Nephron progenitor cell (in vitro differentiated cells): ENCODE measurements at regions not wholly inside any gene's neighbourhood (a gene's known extent, or its start where the extent isn't known, plus 50 kb on each side); places are given as distances from the start of the nearest gene placed in this dataset.
"Not testable (repeated sequence)": the region's sequence is repeated elsewhere in the genome, so short reads cannot be mapped to it uniquely, and the experiment has no call there.

Experiments used
- DNase-seq: peaks from one replicate; pipeline ENCODE4 v3.0.0; 2021
- H3K27ac Mint-ChIP-seq: 2 replicates; pipeline ENCODE4 v1.8.0; 2021; ENCODE audit warnings: mild to moderate bottlenecking, moderate library complexity, mixed read lengths
- H3K27me3 Mint-ChIP-seq: 2 replicates; pipeline ENCODE4 v1.8.0; 2021; ENCODE audit warnings: mild to moderate bottlenecking, low read depth, mixed read lengths; ENCODE audit not compliant: poor library complexity
- H3K36me3 Mint-ChIP-seq: 2 replicates; pipeline ENCODE4 v1.8.0; 2021; ENCODE audit warnings: low read depth, mixed read lengths
- H3K4me1 Mint-ChIP-seq: 2 replicates; pipeline ENCODE4 v1.8.0; 2021; ENCODE audit warnings: mixed read lengths
- H3K4me3 Mint-ChIP-seq: 2 replicates; pipeline ENCODE4 v1.8.0; 2021; ENCODE audit warnings: mild to moderate bottlenecking, moderate library complexity, mixed read lengths
- H3K9me3 Mint-ChIP-seq: 2 replicates; pipeline ENCODE4 v1.8.0; 2021; ENCODE audit warnings: mild to moderate bottlenecking, moderate library complexity, mixed read lengths
- TF ChIP-seq, protein P1 (sequence below): fragments of 200-600 bp; sonication (generic); IDR thresholded peaks from 2 replicates; pipeline ENCODE4 v1.5.0; 2021; ENCODE audit warnings: antibody characterized with exemption

DNA sequence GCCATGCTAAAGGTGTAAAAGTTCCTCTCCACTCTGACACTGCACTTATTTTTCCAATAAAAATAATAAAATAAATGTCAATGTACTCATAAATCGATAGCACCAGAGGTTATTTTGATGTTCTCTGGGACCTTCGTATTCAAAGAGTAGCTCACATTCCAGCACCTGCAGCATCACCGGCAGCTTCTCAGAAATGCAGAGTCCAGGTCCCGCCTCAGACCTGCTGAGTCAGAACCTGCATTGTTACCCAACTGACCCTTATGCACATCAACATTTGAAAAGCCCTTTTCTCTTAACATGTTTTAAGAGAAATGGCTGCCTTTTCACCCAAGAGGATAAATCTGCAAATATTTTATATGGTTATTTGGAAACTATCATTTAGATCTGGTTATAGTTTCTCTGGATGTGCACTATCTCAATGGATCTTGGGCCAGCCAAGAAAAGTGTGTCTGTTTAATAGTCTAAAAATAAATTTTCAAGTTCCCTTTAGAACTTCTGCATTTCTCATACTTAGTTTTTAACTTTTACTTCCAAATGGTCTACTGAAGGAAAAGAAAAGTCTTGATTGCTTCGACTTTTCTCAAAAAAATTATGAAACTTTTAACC lies 216.2 kb upstream of the PRDM1 start:
- H3K4me1 Mint-ChIP-seq, result peaks cover 1% of the 10 kb centered on the region
- H3K36me3 Mint-ChIP-seq, result no peaks in the 10 kb centered on the region
- TF ChIP-seq, protein P1, sequence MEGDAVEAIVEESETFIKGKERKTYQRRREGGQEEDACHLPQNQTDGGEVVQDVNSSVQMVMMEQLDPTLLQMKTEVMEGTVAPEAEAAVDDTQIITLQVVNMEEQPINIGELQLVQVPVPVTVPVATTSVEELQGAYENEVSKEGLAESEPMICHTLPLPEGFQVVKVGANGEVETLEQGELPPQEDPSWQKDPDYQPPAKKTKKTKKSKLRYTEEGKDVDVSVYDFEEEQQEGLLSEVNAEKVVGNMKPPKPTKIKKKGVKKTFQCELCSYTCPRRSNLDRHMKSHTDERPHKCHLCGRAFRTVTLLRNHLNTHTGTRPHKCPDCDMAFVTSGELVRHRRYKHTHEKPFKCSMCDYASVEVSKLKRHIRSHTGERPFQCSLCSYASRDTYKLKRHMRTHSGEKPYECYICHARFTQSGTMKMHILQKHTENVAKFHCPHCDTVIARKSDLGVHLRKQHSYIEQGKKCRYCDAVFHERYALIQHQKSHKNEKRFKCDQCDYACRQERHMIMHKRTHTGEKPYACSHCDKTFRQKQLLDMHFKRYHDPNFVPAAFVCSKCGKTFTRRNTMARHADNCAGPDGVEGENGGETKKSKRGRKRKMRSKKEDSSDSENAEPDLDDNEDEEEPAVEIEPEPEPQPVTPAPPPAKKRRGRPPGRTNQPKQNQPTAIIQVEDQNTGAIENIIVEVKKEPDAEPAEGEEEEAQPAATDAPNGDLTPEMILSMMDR, result no peak
- no peaks in the 10 kb centered on the region for H3K9me3 Mint-ChIP-seq
- no peak for DNase-seq
- H3K27me3 Mint-ChIP-seq, result no peaks in the 10 kb centered on the region
- H3K27ac Mint-ChIP-seq, result no peak overlapping the region
- no peak overlapping the region for H3K4me3 Mint-ChIP-seq

DNA sequence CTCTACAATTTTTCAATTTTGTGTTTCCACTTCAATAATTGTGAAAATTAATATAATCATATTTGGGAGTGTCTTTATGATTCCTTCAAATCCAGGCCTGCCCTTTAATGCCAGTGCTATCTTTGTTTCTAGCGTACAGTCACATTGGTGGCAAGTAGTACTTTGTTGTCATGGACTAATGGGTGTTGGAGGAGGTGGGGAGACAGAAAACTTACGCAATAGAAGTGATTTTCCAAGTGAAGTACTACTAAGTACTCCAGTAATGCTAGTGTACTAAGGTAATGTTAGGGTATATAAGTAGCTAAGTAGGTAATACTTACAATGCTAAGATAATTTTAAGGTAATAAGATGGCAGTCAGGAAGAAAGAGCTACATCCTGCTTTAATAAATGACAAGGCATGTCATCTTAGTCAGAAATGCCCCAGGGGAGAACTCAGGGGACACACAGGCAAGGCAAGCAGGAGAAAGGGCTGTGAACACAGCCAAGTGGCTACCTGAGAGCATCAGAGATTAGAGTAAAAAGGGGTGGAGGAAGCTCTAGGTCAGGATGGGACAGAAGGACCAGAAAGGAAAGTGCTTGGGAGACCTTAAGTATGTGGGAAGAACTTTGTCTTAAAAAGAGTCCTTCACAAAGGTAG lies 217.2 kb upstream of the PRDM1 start:
- Mint-ChIP-seq H3K27ac (no peak overlapping the region), H3K4me1 (no peaks in the 10 kb centered on the region), H3K4me3 (no peak overlapping the region), H3K9me3 (no peaks in the 10 kb centered on the region), H3K36me3 (no peaks in the 10 kb centered on the region), H3K27me3 (no peaks in the 10 kb centered on the region)
- no peak for DNase-seq
- TF ChIP-seq, protein P1, result no peak

DNA sequence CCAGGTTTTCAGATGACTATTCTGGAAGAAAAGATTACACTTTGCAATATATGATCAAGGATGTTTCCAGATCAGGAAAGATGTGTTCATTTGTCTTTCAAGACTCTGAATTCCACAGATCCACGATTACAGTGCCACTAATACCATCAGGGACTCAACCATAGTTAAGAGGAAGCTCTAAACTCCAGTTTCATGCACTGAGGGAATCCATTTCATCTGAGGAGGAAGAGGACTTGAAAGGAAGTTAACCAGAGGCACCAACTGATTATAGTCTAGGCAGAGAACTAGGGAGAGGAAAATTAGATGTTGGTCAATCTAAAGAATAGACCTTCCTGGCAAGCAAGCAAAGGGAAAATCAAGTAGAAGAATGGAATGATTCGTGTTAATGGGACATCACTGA lies 218.3 kb upstream of the PRDM1 start:
- Mint-ChIP-seq H3K36me3 (no peaks in the 10 kb centered on the region), H3K4me1 (no peaks in the 10 kb centered on the region), H3K27ac (no peak overlapping the region), H3K4me3 (no peak overlapping the region), H3K9me3 (no peaks in the 10 kb centered on the region), H3K27me3 (no peaks in the 10 kb centered on the region)
- TF ChIP-seq, protein P1, result no peak
- no peak for DNase-seq

DNA sequence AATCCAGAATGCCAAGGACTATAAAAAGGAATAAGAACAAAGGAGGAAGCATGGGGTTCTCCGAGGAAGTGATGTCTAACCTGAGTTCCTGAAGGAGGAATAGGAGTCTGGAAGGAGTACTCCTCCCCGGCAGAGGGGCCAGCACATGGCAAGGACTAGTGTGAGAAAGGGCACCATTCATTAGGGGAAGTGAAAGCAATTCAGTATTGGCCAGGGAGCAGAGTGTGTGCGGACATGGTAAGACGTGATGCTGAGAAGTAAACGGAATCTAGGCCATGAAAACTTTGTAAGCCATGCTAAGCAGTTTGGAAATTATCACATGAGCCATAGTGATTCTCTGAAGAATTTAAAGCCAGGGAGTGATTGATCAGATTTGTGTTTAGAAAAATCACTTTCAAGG lies 218.9 kb upstream of the PRDM1 start:
- Mint-ChIP-seq H3K4me1 (no peaks in the 10 kb centered on the region), H3K9me3 (no peaks in the 10 kb centered on the region), H3K4me3 (no peak overlapping the region), H3K27ac (no peak overlapping the region), H3K36me3 (no peaks in the 10 kb centered on the region), H3K27me3 (no peaks in the 10 kb centered on the region)
- no peak for DNase-seq
- TF ChIP-seq, protein P1, result no peak

DNA sequence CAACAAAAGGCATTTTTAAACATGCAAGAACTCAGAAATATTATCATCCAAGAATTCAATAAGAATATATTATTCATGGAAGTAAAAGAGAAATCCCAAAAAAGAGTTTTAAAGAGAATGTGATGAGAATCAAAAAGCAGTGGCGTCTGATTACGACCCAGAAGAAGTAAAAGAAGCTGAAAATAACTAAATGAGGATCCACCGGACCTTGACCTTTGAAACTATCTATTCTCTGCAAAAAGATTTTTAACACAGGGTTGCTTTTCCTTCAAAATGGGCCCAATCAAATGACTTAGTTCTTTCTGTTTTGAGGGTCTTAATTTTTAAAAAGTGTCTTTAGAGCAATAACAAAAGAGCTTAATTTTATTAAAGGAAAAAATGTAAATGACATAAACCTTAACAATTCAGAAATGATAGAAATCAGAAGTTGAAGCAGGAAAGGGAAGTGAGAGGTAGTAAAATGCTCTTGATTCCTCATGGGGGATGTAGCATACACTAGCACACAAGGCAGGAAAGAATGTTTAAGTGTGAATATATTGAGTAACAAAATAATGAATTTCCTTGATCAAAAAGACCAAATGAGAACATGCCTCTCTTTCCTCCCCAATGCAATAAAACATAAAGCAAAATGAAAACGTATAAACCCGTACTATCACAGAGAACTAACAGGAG lies 223.1 kb upstream of the PRDM1 start:
- Mint-ChIP-seq H3K36me3 (no peaks in the 10 kb centered on the region), H3K9me3 (peaks cover 4% of the 10 kb centered on the region), H3K27me3 (no peaks in the 10 kb centered on the region), H3K4me3 (no peak overlapping the region), H3K4me1 (no peaks in the 10 kb centered on the region), H3K27ac (no peak overlapping the region)
- TF ChIP-seq, protein P1, result no peak
- no peak for DNase-seq

DNA sequence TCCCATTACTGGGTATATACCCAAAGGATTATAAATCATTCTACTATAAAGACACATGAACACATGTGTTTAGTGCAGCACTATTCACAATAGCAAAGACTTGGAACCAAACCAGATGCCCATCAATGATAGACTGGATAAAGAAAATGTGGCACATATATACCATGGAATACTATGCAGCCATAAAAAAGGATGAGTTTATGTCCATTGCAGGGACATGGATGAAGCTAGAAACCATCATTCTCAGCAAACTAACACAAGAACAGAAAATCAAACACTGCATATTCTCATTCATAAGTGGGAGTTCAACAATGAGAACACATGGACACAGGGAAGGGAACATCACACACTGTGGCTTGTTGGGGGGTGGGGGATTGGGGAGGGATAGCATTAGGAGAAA lies 225.2 kb upstream of the PRDM1 start:
- not testable (repeated sequence) for H3K36me3 Mint-ChIP-seq, DNase-seq, H3K27ac Mint-ChIP-seq, H3K4me1 Mint-ChIP-seq, H3K27me3 Mint-ChIP-seq, H3K4me3 Mint-ChIP-seq
- H3K9me3 Mint-ChIP-seq, result peaks cover 10% of the 10 kb centered on the region
